ENCODE measurements at regions not wholly inside any gene's neighbourhood (a gene's known extent, or its start where the extent isn't known, plus 50 kb on each side); places are given as distances from the start of the nearest gene placed in this dataset.

GRCh38 chr10:44193166-44193565 is 191.7 kb downstream of the CXCL12 start:
- H3K4me1 ChIP-seq, result no peaks in the 10 kb centered on the region
- no peaks in the 10 kb centered on the region for H3K4me1 Mint-ChIP-seq (ENCODE audit: low read depth, unreplicated experiment)
- H3K36me3 ChIP-seq (ENCODE audit: control insufficient read depth, insufficient read depth, low read length), result no peaks in the 10 kb centered on the region
- ChIA-PET CTCF (no interaction called here), POLR2A (no interaction called here)
- H3K27me3 ChIP-seq (replicated peaks; ENCODE audit: control insufficient read depth, insufficient read depth, low read length), result no peaks in the 10 kb centered on the region
- no peak for DNase-seq
- H3K9me3 ChIP-seq, result peaks cover 3% of the 10 kb centered on the region; the same call in 1 of the 2 replicates
- no TSS peak for BruUV-seq (replicated peaks)
- no peaks in the 10 kb centered on the region for H3K36me3 Mint-ChIP-seq (ENCODE audit: insufficient read depth, unreplicated experiment)
- H3K27me3 Mint-ChIP-seq (ENCODE audit: insufficient read depth, unreplicated experiment), result peaks cover 3% of the 10 kb centered on the region
- no peak overlapping the region for H3K4me3 ChIP-seq (ENCODE audit: low read depth, low read length)
- no peak overlapping the region for H3K4me3 Mint-ChIP-seq (ENCODE audit: unreplicated experiment)
- no peak overlapping the region for H3K27ac Mint-ChIP-seq (ENCODE audit: unreplicated experiment)
- no peak for TF ChIP-seq CTCF (IDR thresholded peaks at IDR 0.05; ENCODE audit: insufficient read depth in 1 of 2, low read depth in 1 of 2, low read length in 1 of 2, severe bottlenecking in 1 of 2, unreplicated experiment in 1 of 2)
- intact Hi-C loops (cut with micrococcal nuclease; ENCODE audit: unreplicated experiment), result no loop called here
- no peaks in the 10 kb centered on the region for H3K9me3 Mint-ChIP-seq (ENCODE audit: unreplicated experiment)

GRCh38 chr10:44192435-44192834 is 192.5 kb downstream of the CXCL12 start:
- Mint-ChIP-seq H3K27ac (ENCODE audit: unreplicated experiment) (no peak overlapping the region), H3K36me3 (ENCODE audit: insufficient read depth, unreplicated experiment) (no peaks in the 10 kb centered on the region), H3K27me3 (ENCODE audit: insufficient read depth, unreplicated experiment) (peaks cover 3% of the 10 kb centered on the region), H3K9me3 (ENCODE audit: unreplicated experiment) (no peaks in the 10 kb centered on the region), H3K4me1 (ENCODE audit: low read depth, unreplicated experiment) (no peaks in the 10 kb centered on the region), H3K4me3 (ENCODE audit: unreplicated experiment) (no peak overlapping the region)
- CTCF ChIA-PET, result no interaction called here
- no peak overlapping the region for H3K4me3 ChIP-seq (ENCODE audit: low read depth, low read length)
- peaks cover 3% of the 10 kb centered on the region; the same call in 1 of the 2 replicates for H3K9me3 ChIP-seq
- POLR2A ChIA-PET, result no interaction called here
- no peaks in the 10 kb centered on the region for H3K4me1 ChIP-seq
- DNase-seq, result no peak
- no TSS peak for BruUV-seq (replicated peaks)
- H3K27me3 ChIP-seq (replicated peaks; ENCODE audit: control insufficient read depth, insufficient read depth, low read length), result no peaks in the 10 kb centered on the region
- intact Hi-C loops (cut with micrococcal nuclease; ENCODE audit: unreplicated experiment), result no loop called here
- no peaks in the 10 kb centered on the region for H3K36me3 ChIP-seq (ENCODE audit: control insufficient read depth, insufficient read depth, low read length)
- TF ChIP-seq CTCF (IDR thresholded peaks at IDR 0.05; ENCODE audit: insufficient read depth in 1 of 2, low read depth in 1 of 2, low read length in 1 of 2, severe bottlenecking in 1 of 2, unreplicated experiment in 1 of 2), result no peak

- Histone ChIP-seq H3K9me3 (peaks cover 3% of the 10 kb centered on the region; the same call in 1 of the 2 replicates), H3K4me1 (no peaks in the 10 kb centered on the region), H3K36me3 (ENCODE audit: control insufficient read depth, insufficient read depth, low read length) (no peaks in the 10 kb centered on the region), H3K27me3 (replicated peaks; ENCODE audit: control insufficient read depth, insufficient read depth, low read length) (no peaks in the 10 kb centered on the region), H3K4me3 (ENCODE audit: low read depth, low read length) (no peak overlapping the region)
- no peak for TF ChIP-seq CTCF (IDR thresholded peaks at IDR 0.05; ENCODE audit: insufficient read depth in 1 of 2, low read depth in 1 of 2, low read length in 1 of 2, severe bottlenecking in 1 of 2, unreplicated experiment in 1 of 2)
- H3K4me3 Mint-ChIP-seq (ENCODE audit: unreplicated experiment), result no peak overlapping the region
- BruUV-seq (replicated peaks), result no TSS peak
- ChIA-PET POLR2A (no interaction called here), CTCF (no interaction called here)
- no peaks in the 10 kb centered on the region for H3K9me3 Mint-ChIP-seq (ENCODE audit: unreplicated experiment)
- no peaks in the 10 kb centered on the region for H3K4me1 Mint-ChIP-seq (ENCODE audit: low read depth, unreplicated experiment)
- H3K27ac Mint-ChIP-seq (ENCODE audit: unreplicated experiment), result no peak overlapping the region
- no peaks in the 10 kb centered on the region for H3K36me3 Mint-ChIP-seq (ENCODE audit: insufficient read depth, unreplicated experiment)
- intact Hi-C loops (cut with micrococcal nuclease; ENCODE audit: unreplicated experiment), result no loop called here
- DNase-seq, result no peak
- H3K27me3 Mint-ChIP-seq (ENCODE audit: insufficient read depth, unreplicated experiment), result peaks cover 3% of the 10 kb centered on the region
Observed at GRCh38 chr10:44190541-44190940, 194.4 kb downstream of the CXCL12 start.
